Liver (tissue), 7 donors: ENCODE measurements at regions not wholly inside any gene's neighbourhood (a gene's known extent, or its start where the extent isn't known, plus 50 kb on each side); places are given as distances from the start of the nearest gene placed in this dataset.

Source experiments
- DNase-seq: peaks from one replicate; pipeline ENCODE4 v3.0.0-alpha.2; 2017; ENCODE audit warnings: low spot score
- H3K27ac ChIP-seq, 2 donors: one replicate each; pipeline ENCODE4 v1.7.0; 2013; ENCODE audit warnings: inconsistent platforms in 2 of 2, low read length in 2 of 2, control low read depth in 1 of 2, low read depth in 1 of 2, mild to moderate bottlenecking in 1 of 2
- H3K27me3 ChIP-seq, 4 donors: one replicate each; pipeline versions ENCODE4 v1.6.1 to v1.7.0; 2013; ENCODE audit warnings: low read length in 3 of 4, inconsistent platforms in 1 of 4, mild to moderate bottlenecking in 1 of 4, moderate library complexity in 1 of 4; ENCODE audit not compliant: control insufficient read depth in 4 of 4, insufficient read depth in 4 of 4
- H3K36me3 ChIP-seq, 4 donors: one replicate each; pipeline versions ENCODE4 v1.6.1 to v1.7.0; 2013; ENCODE audit warnings: low read length in 3 of 4, mild to moderate bottlenecking in 3 of 4, low read depth in 1 of 4, moderate library complexity in 1 of 4; ENCODE audit not compliant: control insufficient read depth in 4 of 4, insufficient read depth in 3 of 4
- H3K4me1 ChIP-seq, 4 donors: one replicate each; pipeline versions ENCODE4 v1.6.1 to v1.7.0; 2013; ENCODE audit warnings: low read length in 3 of 4, mild to moderate bottlenecking in 3 of 4, moderate library complexity in 1 of 4; ENCODE audit not compliant: control insufficient read depth in 4 of 4, insufficient read depth in 4 of 4
- H3K4me3 ChIP-seq, 3 donors: one replicate each; pipeline versions ENCODE4 v1.6.1 to v1.7.0; 2013; ENCODE audit warnings: low read length in 3 of 3, control low read depth in 1 of 3, low read depth in 1 of 3, mild to moderate bottlenecking in 1 of 3
- H3K9ac ChIP-seq, 2 donors: one replicate each; pipeline ENCODE4 v1.7.0; 2013; ENCODE audit warnings: low read length in 2 of 2, mild to moderate bottlenecking in 2 of 2, moderate library complexity in 2 of 2, control low read depth in 1 of 2, low read depth in 1 of 2
- H3K9me3 ChIP-seq, 4 donors: one replicate each; pipeline versions ENCODE4 v1.6.1 to v1.7.0; 2013; ENCODE audit warnings: low read length in 3 of 4; ENCODE audit not compliant: control insufficient read depth in 4 of 4
- FOXA1 ChIP-seq: IDR thresholded peaks from 2 replicates; pipeline ENCODE4 v1.6.1; 2016; ENCODE audit warnings: antibody characterized with exemption
- FOXA2 ChIP-seq: IDR thresholded peaks from 2 replicates; pipeline ENCODE4 v1.6.1; 2016; ENCODE audit warnings: antibody characterized with exemption
- GABPA ChIP-seq, 2 donors: IDR thresholded peaks in 1 of 2; conservative IDR thresholded peaks in 1 of 2; 2 replicates each; pipeline ENCODE4 v1.6.1; 2016; ENCODE audit warnings: antibody characterized with exemption in 2 of 2, mild to moderate bottlenecking in 1 of 2, moderate library complexity in 1 of 2
- HNF4A ChIP-seq, 2 donors: conservative IDR thresholded peaks; 2 replicates each; pipeline ENCODE4 v1.6.1; 2016; ENCODE audit warnings: antibody characterized with exemption in 2 of 2, mild to moderate bottlenecking in 2 of 2
- JUND ChIP-seq, 2 donors: IDR thresholded peaks; 2 replicates each; pipeline ENCODE4 v1.6.1; 2016; ENCODE audit warnings: antibody characterized with exemption in 2 of 2
- NR2F2 ChIP-seq: IDR thresholded peaks from 2 replicates; pipeline ENCODE4 v1.6.1; 2016; ENCODE audit warnings: antibody characterized with exemption
- RAD21 ChIP-seq, 2 donors: IDR thresholded peaks; 2 replicates each; pipeline ENCODE4 v1.6.1; 2016; ENCODE audit warnings: antibody characterized with exemption in 2 of 2, mild to moderate bottlenecking in 2 of 2
- RXRA ChIP-seq, 2 donors: IDR thresholded peaks; 2 replicates each; pipeline ENCODE4 v1.6.1; 2017 to 2018; ENCODE audit warnings: antibody characterized with exemption in 2 of 2, mild to moderate bottlenecking in 1 of 2
- SP1 ChIP-seq: IDR thresholded peaks from 2 replicates; pipeline ENCODE4 v1.6.1; 2018; ENCODE audit warnings: antibody characterized with exemption, mild to moderate bottlenecking
- TAF1 ChIP-seq: conservative IDR thresholded peaks from 2 replicates; pipeline ENCODE4 v1.6.1; 2016; ENCODE audit warnings: antibody characterized with exemption, mild to moderate bottlenecking
- YY1 ChIP-seq: IDR thresholded peaks from 2 replicates; pipeline ENCODE4 v1.6.1; 2016; ENCODE audit warnings: antibody characterized with exemption, mild to moderate bottlenecking
- WGBS: extraction: QIAGEN DNeasy Blood & Tissue Kit; methylation state at CpG from one replicate; pipeline ENCODE4 v1.1.7; 2013; 5-methylcytosine and 5-hydroxymethylcytosine counted together
- TF ChIP-seq, protein P1 (sequence below): IDR thresholded peaks from 2 replicates; pipeline ENCODE4 v1.6.1; 2016; ENCODE audit warnings: antibody characterized with exemption, mild to moderate bottlenecking
- TF ChIP-seq, protein P2 (sequence below): IDR thresholded peaks from 2 replicates; pipeline ENCODE4 v1.6.1; 2016; ENCODE audit warnings: antibody characterized with exemption
- TF ChIP-seq, protein P3 (sequence below): IDR thresholded peaks from 2 replicates; pipeline ENCODE4 v1.6.1; 2016; ENCODE audit warnings: antibody characterized with exemption
- donor health status: healthy.
- donor health status: healthy.
- donor health status: healthy.
- donor health status: healthy.

DNA sequence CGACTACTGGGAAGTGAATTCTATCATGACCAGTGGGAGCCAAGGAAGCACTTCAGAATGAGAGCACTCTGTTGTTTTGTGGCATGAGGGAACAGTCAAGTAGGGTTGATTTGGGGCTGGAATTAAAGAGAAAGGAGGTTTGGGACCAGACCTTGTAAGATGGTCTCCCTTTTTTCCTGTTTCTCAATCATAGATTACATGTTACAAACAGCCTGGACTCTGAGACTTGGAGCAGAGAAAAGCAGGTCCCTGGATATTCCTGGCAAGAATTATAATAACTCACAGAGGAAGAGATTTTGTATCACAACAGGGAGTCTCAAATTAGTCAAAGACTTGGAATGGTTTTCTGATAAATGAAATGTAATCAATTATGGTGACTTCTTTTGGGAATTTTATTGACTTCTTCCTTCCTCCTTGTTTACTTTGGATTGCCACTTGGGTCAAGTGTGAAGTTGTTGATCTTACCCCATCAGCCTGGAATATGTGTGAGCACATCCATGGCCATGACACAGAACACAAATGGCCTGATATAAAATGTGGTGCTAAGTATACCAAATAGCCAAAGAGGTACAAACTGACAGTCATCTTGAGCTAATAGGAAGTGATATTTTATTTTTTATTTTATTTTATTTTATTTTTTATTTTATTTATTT is 131.0 kb upstream of the OSMR start (continued):
- TF ChIP-seq, protein P1, sequence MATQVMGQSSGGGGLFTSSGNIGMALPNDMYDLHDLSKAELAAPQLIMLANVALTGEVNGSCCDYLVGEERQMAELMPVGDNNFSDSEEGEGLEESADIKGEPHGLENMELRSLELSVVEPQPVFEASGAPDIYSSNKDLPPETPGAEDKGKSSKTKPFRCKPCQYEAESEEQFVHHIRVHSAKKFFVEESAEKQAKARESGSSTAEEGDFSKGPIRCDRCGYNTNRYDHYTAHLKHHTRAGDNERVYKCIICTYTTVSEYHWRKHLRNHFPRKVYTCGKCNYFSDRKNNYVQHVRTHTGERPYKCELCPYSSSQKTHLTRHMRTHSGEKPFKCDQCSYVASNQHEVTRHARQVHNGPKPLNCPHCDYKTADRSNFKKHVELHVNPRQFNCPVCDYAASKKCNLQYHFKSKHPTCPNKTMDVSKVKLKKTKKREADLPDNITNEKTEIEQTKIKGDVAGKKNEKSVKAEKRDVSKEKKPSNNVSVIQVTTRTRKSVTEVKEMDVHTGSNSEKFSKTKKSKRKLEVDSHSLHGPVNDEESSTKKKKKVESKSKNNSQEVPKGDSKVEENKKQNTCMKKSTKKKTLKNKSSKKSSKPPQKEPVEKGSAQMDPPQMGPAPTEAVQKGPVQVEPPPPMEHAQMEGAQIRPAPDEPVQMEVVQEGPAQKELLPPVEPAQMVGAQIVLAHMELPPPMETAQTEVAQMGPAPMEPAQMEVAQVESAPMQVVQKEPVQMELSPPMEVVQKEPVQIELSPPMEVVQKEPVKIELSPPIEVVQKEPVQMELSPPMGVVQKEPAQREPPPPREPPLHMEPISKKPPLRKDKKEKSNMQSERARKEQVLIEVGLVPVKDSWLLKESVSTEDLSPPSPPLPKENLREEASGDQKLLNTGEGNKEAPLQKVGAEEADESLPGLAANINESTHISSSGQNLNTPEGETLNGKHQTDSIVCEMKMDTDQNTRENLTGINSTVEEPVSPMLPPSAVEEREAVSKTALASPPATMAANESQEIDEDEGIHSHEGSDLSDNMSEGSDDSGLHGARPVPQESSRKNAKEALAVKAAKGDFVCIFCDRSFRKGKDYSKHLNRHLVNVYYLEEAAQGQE = no peak
- TF ChIP-seq NR2F2 (no peak), FOXA2 (no peak), TAF1 (no peak), JUND (IDR thresholded peaks at IDR 0.05) (no peak), SP1 (no peak)

DNA sequence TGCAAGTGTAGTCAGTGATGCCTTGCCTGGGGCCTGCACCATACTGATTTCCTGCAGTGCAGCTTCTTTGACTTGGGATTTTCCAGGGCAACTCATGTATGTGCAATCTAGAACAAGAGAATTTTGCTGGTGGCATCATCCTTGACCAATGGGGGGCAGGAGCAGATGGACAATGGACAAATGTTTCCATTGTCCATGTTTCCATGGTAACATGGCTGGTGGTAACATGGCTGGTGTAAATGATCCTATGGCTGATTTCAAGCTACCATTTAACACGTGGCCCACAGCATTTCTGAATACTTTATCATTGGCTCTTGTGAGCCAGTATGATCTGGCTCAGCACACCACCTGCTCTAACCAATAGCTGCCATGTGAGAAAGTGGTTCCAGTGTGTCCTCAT is 130.1 kb upstream of the OSMR start:
- WGBS = 88% methylated on average over 1 of the region's 1 CpG
- H3K4me1 ChIP-seq = no peaks in the 10 kb centered on the region
- no peaks in the 10 kb centered on the region for H3K9me3 ChIP-seq
- no peaks in the 10 kb centered on the region for H3K36me3 ChIP-seq
- H3K4me3 ChIP-seq = no peak overlapping the region
- H3K9ac ChIP-seq = no peak overlapping the region
- H3K27me3 ChIP-seq = peaks cover 0 to 9% (median 0%) of the 10 kb centered on the region in 4 donors
- no peak overlapping the region for H3K27ac ChIP-seq
- DNase-seq = no peak
- no peak for TF ChIP-seq FOXA1
- no peak for TF ChIP-seq TAF1
- no peak for TF ChIP-seq RAD21 (IDR thresholded peaks at IDR 0.05)
- no peak for TF ChIP-seq YY1
- TF ChIP-seq NR2F2 = no peak
- TF ChIP-seq, protein P2, sequence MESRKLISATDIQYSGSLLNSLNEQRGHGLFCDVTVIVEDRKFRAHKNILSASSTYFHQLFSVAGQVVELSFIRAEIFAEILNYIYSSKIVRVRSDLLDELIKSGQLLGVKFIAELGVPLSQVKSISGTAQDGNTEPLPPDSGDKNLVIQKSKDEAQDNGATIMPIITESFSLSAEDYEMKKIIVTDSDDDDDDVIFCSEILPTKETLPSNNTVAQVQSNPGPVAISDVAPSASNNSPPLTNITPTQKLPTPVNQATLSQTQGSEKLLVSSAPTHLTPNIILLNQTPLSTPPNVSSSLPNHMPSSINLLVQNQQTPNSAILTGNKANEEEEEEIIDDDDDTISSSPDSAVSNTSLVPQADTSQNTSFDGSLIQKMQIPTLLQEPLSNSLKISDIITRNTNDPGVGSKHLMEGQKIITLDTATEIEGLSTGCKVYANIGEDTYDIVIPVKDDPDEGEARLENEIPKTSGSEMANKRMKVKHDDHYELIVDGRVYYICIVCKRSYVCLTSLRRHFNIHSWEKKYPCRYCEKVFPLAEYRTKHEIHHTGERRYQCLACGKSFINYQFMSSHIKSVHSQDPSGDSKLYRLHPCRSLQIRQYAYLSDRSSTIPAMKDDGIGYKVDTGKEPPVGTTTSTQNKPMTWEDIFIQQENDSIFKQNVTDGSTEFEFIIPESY = no peak
- no peak for TF ChIP-seq GABPA (IDR thresholded peaks at IDR 0.05 in 1 of 2, conservative IDR thresholded peaks at IDR 0.05 in 1 of 2)
- TF ChIP-seq, protein P3, sequence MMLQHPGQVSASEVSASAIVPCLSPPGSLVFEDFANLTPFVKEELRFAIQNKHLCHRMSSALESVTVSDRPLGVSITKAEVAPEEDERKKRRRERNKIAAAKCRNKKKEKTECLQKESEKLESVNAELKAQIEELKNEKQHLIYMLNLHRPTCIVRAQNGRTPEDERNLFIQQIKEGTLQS = no peak
- TF ChIP-seq RXRA (IDR thresholded peaks at IDR 0.05) = no peak
- TF ChIP-seq, protein P1 = no peak
- TF ChIP-seq SP1 = no peak
- TF ChIP-seq JUND (IDR thresholded peaks at IDR 0.05) = no peak
- no peak for TF ChIP-seq HNF4A (conservative IDR thresholded peaks at IDR 0.05)
- no peak for TF ChIP-seq FOXA2
